HG03432 (cell line): ENCODE measurements at regions not wholly inside any gene's neighbourhood (a gene's known extent, or its start where the extent isn't known, plus 50 kb on each side); places are given as distances from the start of the nearest gene placed in this dataset.
"Not testable (repeated sequence)": the region's sequence is repeated elsewhere in the genome, so short reads cannot be mapped to it uniquely, and the experiment has no call there.

ENCODE experiments used
- ATAC-seq: cut with Tn5 transposase; IDR thresholded peaks from one replicate; pipeline ENCODE4 v1.9.1; 2021; ENCODE audit warnings: mild to moderate bottlenecking, moderate library complexity; ENCODE audit not compliant: unreplicated experiment

GRCh38 chr14:37784827-37785223, 189.4 kb downstream of the TTC6 start:
- not testable (repeated sequence) for ATAC-seq

- ATAC-seq = not testable (repeated sequence)
These were observed 189.9 kb downstream of the TTC6 start for GRCh38 chr14:37785298-37785697.

GRCh38 chr14:37786114-37786625, 190.7 kb downstream of the TTC6 start:
- ATAC-seq = not testable (repeated sequence)

DNA sequence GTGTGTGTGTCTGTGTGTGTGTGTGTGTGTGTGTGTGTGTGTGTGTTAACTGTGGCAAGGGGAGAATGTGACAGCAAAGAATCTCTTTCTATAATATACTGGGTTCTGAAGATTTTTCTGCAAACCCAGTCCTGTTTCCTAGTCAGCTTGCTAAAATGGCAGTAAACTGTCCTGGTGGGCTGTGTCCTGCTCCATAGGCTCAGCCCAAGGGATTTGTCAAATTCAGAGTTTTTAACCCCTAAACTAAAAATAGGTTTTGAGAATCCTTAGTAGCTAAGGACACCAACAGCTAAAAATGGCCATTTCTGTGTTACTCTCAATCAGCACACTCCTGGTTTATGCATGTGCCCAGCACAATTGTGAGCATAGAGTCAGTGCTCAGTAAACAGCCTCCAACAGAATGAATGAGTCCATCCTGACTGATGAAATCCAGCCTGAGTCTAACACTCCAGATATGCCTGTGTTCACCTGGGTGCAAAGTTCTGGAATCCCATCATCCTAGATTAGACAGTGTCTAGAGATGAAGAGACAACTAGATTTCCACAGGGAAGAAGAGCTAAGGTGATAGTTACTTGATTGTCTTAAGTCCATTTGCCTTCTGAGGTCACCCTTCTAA, 192.6 kb downstream of the TTC6 start:
- ATAC-seq = no peak

- no peak for ATAC-seq
These were observed 196.1 kb downstream of the TTC6 start for GRCh38 chr14:37791384-37792036.

DNA sequence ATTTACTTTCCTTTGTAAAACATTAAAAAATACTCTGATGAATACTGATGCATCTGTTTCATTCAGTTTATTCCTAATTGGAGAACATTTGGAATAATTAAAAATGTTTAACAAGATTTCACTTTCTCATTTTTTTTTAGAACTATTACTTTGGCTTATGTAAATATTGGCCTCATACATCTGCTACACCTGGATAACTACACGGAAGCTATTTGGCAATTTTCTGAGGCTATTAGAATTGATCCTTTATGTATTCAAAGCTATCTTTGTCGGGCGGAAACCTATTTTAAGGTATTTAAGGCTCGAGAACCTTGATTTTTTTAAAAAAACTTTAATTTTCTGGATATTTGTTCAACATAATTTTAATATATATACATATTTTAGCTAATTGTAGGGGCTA, 196.7 kb downstream of the TTC6 start:
- no peak for ATAC-seq

DNA sequence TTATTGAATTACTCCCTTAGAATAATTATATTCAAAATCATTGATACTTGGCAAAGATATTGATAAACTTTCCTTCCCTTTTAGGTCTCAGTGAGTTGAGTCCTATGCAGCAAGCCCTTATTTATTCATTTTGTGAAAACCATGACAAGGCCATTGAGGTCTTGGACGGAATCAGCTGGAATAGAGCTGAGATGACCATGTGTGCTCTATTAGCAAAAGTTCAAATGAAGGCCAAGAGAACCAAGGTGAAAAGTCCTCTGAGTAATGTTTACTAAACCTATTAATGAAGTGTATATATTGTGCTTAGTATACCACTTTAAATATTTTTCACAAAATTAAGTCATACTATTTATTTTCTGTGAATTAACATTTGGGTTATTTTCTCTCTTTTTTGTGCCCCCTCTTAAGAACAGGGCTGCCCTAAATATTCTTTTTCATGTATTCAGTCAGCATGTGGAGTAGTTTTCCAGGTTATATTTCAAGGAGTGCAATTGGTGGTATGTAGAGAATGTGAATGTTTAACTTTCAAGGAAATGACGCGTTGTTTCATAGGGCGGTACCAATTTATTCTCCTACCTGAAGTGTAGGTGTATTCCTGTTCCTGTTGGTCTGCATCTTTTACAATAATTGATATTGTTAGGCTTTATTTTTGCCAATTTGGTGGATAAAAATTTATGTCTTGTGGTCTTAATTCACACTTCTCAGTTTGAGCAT, 201.4 kb downstream of the TTC6 start:
- no peak for ATAC-seq

DNA sequence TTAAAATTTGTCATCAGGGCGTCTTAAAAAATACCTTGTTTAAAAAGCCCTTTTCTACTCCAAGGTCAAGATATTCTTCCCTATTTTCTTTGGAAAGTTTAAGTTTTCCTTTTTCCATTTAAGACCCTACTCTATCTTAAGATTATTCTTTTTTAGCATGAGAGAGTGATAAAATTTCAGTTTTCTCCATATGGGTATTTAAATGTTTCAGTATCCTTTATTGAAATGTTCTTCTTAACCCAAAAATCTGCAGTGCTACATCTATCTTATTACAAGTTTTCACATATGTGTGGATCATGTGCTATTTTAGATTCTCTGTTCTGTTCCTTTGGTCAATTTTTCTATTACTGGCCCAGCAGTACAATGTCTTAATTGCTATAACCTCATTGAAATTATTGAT, 202.2 kb downstream of the TTC6 start:
- ATAC-seq = no peak

DNA sequence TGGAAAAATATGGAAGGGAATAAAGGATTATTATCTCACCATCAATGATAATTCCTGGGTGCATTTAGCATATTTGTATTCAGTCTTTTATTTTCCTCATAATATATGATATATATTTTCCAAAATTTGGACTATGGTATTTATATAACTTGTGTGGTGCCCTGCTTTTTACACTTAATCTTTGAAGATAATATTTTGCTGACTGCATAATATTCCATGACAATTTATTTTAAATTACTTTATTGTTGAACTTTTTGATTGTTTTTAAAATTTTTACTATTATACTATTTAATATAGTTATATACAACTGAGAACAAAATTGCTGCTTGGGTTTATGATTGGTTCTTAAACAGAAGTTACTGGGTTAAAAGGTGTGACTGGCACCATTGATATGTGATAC, 212.3 kb downstream of the TTC6 start:
- ATAC-seq = no peak

GRCh38 chr14:37810094-37810801, 214.8 kb downstream of the TTC6 start:
- no peak for ATAC-seq

GRCh38 chr14:37813732-37814131, 218.3 kb downstream of the TTC6 start:
- no peak for ATAC-seq

- no peak for ATAC-seq
These were observed 220.7 kb downstream of the TTC6 start for GRCh38 chr14:37816135-37816534.

DNA sequence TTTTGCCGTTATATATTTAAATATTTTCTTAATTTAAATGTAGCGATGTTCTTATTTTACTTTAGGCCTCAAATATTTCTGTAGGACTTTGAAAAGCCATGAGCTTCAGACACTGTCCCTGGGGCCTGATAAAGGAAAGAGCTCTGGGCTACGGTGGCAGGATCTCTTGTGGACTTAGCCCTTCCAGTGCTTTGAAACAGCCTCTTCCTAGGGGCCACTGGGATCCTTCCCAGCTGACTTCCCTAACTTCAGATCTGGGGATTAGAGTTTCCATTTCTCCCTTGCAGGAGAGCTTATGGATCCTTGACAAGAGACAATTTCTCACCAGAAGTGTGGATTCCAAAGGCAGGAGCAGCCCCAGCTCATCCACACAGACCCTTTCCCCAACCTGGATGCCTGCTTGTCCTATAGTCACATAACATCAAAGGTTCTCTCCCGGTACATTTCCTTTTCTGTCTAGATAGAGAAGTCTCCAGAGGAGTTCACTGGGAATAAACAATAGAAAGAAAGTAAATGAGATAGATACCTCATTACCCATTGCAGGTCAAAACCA, 221.4 kb downstream of the TTC6 start:
- no peak for ATAC-seq

DNA sequence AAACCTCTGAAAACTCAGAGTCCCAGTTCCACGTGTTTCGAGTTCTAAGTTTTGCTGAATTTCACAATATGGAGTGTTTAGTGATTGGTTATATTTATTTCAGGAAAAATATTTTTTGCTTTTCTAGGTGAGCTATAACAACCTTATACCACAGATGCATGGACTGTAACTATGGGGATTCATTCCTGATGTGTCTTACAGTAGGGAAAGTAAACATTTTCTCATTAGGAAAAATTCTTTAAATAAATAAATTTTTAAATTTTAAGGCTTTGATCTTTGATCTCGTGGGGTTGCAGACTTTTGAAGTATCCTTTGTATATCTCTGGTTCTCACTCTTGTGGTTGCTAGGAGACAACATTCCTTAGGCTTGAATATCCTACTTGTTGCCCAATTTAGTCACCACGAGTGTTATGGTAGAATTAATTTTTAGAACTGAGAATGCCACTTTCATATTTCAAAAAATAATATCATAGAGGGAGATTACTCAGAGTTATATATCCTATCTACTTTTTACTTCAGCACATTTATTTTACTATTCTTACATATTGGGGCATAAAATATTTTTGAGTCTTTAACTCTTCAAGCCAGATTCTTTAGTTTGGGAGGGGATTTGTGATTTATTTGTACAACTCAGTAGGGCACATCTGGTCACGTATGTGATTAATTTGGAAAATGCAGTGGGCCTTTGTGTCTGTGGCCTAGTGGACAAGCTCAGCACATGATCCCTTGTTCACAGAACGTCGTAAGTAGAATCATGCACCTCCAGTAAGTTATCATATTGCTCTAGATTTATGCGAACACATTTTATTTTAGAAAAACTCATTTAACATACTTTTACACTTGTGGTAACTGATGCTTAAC, 224.0 kb downstream of the TTC6 start:
- ATAC-seq = no peak

DNA sequence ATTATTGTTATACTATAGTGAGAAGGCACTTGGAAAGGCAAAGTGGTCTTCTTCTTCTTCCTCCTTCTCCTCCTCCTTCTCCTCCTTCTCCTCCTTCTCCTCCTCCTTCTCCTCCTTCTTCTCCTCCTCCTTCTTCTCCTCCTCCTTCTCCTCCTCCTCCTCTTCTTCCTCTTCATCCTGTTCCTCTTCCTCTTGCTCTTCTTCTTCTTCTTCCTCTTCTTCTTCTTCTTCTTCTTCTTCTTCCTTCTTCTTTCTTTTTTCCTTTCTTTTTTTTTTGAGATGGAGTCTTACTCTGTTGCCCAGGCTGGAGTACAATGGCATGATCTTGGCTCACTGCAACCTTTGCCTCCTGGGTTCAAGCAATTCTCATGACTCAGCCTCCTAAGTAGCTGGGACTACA, 225.4 kb downstream of the TTC6 start:
- not testable (repeated sequence) for ATAC-seq

- ATAC-seq = no peak
These were observed 229.7 kb downstream of the TTC6 start for GRCh38 chr14:37824939-37825712.

DNA sequence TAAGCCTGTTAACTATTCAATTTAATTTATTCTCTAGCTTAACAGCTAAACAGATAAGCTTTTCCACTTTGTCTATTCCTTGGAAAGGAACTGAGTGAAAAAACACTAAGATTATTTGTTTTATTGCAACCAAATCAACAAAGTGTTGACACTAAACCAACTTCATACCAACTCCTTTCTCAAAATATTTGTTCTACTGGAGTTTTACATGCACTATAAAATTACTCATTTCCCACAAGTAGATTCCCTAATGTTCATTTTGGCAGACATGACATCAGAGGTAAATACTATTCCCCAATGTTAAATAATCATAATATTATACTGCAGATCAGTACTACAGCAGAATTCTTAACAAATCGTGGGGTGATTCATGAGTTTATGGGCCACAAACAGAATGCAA, 231.4 kb downstream of the TTC6 start:
- ATAC-seq = no peak

DNA sequence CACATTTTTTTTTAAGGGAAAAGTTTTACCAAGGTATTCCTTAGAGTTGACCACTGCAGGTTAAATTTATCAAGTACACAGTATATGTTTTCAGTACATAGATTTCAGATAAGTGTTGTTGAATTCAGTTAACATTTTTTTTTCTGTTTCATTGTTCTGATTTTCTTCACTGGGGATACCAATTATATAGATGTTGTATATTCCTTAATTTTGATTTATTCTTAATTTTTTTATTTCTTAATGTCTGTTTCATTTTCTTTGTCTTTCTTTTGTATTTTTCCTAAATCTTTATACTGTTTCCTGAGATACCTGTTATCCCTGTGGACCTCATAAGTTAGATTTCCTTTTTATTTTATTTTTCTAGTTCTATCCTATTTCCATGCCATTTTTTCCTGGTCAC, 234.8 kb downstream of the TTC6 start:
- ATAC-seq = no peak

DNA sequence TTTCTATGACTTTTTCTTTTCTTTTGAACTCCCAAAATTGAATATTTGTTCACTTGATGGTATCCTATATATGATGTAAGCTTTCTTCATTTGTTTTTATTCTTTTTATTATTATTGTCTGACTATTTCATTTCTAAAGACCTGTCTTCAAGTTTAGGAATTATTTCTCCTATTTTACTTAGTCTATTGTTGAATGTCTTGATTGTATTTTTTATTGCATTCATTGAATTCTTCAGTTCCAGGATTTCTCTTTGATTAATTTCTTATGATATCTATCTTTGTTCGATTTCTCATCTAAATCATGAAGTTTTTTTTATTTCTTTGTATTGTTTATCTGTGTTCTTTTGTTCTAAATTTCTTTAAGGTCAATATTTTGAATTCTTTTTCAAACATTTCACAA, 238.8 kb downstream of the TTC6 start:
- ATAC-seq = no peak
